HG02885 (cell line): ENCODE measurements at regions not wholly inside any gene's neighbourhood (a gene's known extent, or its start where the extent isn't known, plus 50 kb on each side); places are given as distances from the start of the nearest gene placed in this dataset.

Experiments
- ATAC-seq: cut with Tn5 transposase; IDR thresholded peaks from one replicate; pipeline ENCODE4 v1.9.1; 2021; ENCODE audit warnings: mild to moderate bottlenecking; ENCODE audit not compliant: unreplicated experiment, poor library complexity

- ATAC-seq, result no peak
These were observed 201.8 kb upstream of the RMST start for GRCh38 chr12:97260786-97261185.

- no peak for ATAC-seq
These were observed 195.4 kb upstream of the RMST start for GRCh38 chr12:97267166-97267565.

GRCh38 chr12:97267594-97268202, 194.9 kb upstream of the RMST start:
- ATAC-seq, result no peak

- ATAC-seq, result no peak
These were observed 190.1 kb upstream of the RMST start for GRCh38 chr12:97272471-97272870.

GRCh38 chr12:97274386-97274785, 188.2 kb upstream of the RMST start:
- ATAC-seq, result no peak

- no peak for ATAC-seq
These were observed 187.3 kb upstream of the RMST start for GRCh38 chr12:97275256-97275655.

GRCh38 chr12:97275728-97276590, 186.6 kb upstream of the RMST start:
- ATAC-seq, result no peak

- ATAC-seq, result no peak
These were observed 185.8 kb upstream of the RMST start for GRCh38 chr12:97276661-97277429.

- no peak for ATAC-seq
These were observed 179.3 kb upstream of the RMST start for GRCh38 chr12:97283297-97283696.

- ATAC-seq, result no peak
These were observed 174.1 kb upstream of the RMST start for GRCh38 chr12:97288531-97288930.

- no peak for ATAC-seq
These were observed 170.0 kb upstream of the RMST start for GRCh38 chr12:97292588-97292987.

- no peak for ATAC-seq
These were observed 169.1 kb upstream of the RMST start for GRCh38 chr12:97293541-97293940.

- no peak for ATAC-seq
These were observed 162.8 kb upstream of the RMST start for GRCh38 chr12:97299847-97300246.

- no peak for ATAC-seq
These were observed 162.2 kb upstream of the RMST start for GRCh38 chr12:97300431-97300830.

GRCh38 chr12:97300891-97301290, 161.7 kb upstream of the RMST start:
- no peak for ATAC-seq

GRCh38 chr12:97301576-97301975, 161.0 kb upstream of the RMST start:
- no peak for ATAC-seq

GRCh38 chr12:97305651-97306050, 157.0 kb upstream of the RMST start:
- no peak for ATAC-seq

GRCh38 chr12:97306147-97306546, 156.5 kb upstream of the RMST start:
- ATAC-seq, result peak; percentile 99

GRCh38 chr12:97308576-97309198, 153.9 kb upstream of the RMST start:
- no peak for ATAC-seq

GRCh38 chr12:97309921-97310320, 152.7 kb upstream of the RMST start:
- no peak for ATAC-seq
